ENCODE measurements at regions not wholly inside any gene's neighbourhood (a gene's known extent, or its start where the extent isn't known, plus 50 kb on each side); places are given as distances from the start of the nearest gene placed in this dataset.

GRCh38 chr14:104433401-104434213 is 146.0 kb upstream of the C14orf180 start:
- POLR2A ChIA-PET = no interaction called here
- peak in 2 of 14 experiments; percentile 9 to 29 for DNase-seq
- Mint-ChIP-seq H3K27ac (no peak overlapping the region), H3K4me1 (ENCODE audit: low read depth) (no peaks in the 10 kb centered on the region), H3K9me3 (no peaks in the 10 kb centered on the region), H3K4me3 (no peak overlapping the region), H3K36me3 (ENCODE audit: low read depth) (no peaks in the 10 kb centered on the region), H3K27me3 (peaks cover 15% of the 10 kb centered on the region)
- no peak for TF ChIP-seq CTCF (IDR thresholded peaks at IDR 0.05)
- H3K36me3 ChIP-seq (ENCODE audit: insufficient read depth, low read length) = no peaks in the 10 kb centered on the region
- CTCF ChIA-PET = no interaction called here
- H3K9me3 ChIP-seq (ENCODE audit: control insufficient read depth in 1 of 2, insufficient read depth in 1 of 2, low read length in 2 of 2) = no peaks in the 10 kb centered on the region
- ATAC-seq (ENCODE audit: poor library complexity) = no peak
- H3K4me3 ChIP-seq (ENCODE audit: low read length) = no peak overlapping the region
- no peak overlapping the region for H3K27ac ChIP-seq (ENCODE audit: low read depth in 1 of 2, low read length in 2 of 2)
- H3K27me3 ChIP-seq (ENCODE audit: control insufficient read depth in 1 of 2, insufficient read depth in 2 of 2, low read length in 2 of 2) = peaks cover 0 to 2% of the 10 kb centered on the region in 2 experiments
- intact Hi-C loops (cut with DNase I, micrococcal nuclease) = no loop called here
- peaks cover 2% of the 10 kb centered on the region for H3K4me1 ChIP-seq (ENCODE audit: insufficient read depth, low read length)

DNA sequence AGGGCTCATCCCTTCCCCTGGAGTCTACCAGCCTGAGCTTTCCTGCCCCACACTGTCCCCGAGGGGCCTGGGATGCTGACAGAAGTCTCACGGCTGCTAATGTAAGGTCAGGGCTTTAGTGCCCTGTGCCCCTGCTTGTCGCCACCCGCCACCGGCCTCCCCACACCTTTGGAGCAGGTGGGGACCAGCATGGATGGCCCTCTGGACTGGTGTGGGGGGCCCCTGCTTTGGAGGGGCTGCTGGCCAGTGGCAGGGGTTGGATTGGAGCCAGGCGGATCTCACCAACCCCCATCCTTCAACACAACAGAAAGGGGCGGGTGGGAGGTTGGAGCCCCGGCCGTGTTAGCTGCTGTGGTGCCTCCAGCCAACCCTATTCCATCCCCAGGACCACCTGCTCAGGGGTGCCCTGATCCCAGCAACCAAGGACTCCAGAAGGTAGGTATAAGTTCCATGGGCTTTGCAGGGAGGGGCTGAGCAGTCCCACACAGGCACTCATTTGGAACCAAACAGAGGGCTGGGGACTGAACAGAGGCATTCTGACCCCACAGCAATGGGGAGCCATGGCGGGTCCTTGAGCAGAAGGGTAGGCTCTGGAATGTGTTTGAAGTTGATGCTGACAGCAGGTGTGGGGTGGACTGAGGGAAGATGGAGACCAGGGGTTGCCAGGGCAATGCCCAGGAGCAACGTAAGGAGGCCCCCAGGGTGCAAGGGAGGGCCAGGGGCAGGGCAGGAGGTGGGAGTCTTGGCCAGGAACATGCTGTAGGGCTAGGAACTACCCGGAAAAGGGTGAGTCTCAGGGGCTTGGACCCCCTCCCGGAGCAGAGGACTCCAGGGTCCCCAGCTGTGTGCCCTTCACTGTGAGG is 145.1 kb upstream of the C14orf180 start:
- DNase-seq (peak in 1 of 14 experiments; percentile 28), ATAC-seq (ENCODE audit: poor library complexity) (no peak)
- no peaks in the 10 kb centered on the region for H3K9me3 Mint-ChIP-seq
- Histone ChIP-seq H3K9me3 (ENCODE audit: control insufficient read depth in 1 of 2, insufficient read depth in 1 of 2, low read length in 2 of 2) (no peaks in the 10 kb centered on the region), H3K27ac (ENCODE audit: low read depth in 1 of 2, low read length in 2 of 2) (no peak overlapping the region), H3K36me3 (ENCODE audit: insufficient read depth, low read length) (no peaks in the 10 kb centered on the region), H3K27me3 (ENCODE audit: control insufficient read depth in 1 of 2, insufficient read depth in 2 of 2, low read length in 2 of 2) (peaks cover 0 to 2% of the 10 kb centered on the region in 2 experiments), H3K4me3 (ENCODE audit: low read length) (no peak overlapping the region), H3K4me1 (ENCODE audit: insufficient read depth, low read length) (peaks cover 2% of the 10 kb centered on the region)
- peaks cover 10% of the 10 kb centered on the region for H3K27me3 Mint-ChIP-seq
- POLR2A ChIA-PET = no interaction called here
- H3K4me1 Mint-ChIP-seq (ENCODE audit: low read depth) = no peaks in the 10 kb centered on the region
- H3K4me3 Mint-ChIP-seq = no peak overlapping the region
- H3K27ac Mint-ChIP-seq = no peak overlapping the region
- CTCF ChIA-PET = no interaction called here
- no peak for TF ChIP-seq CTCF (IDR thresholded peaks at IDR 0.05)
- no peaks in the 10 kb centered on the region for H3K36me3 Mint-ChIP-seq (ENCODE audit: low read depth)
- intact Hi-C loops (cut with DNase I, micrococcal nuclease) = no loop called here

- DNase-seq = peak in 1 of 14 experiments; percentile 24
Observed at GRCh38 chr14:104435147-104436046, 144.2 kb upstream of the C14orf180 start.

More at GRCh38 chr14:104435147-104436046, 144.2 kb upstream of the C14orf180 start:
- Mint-ChIP-seq H3K9me3 (no peaks in the 10 kb centered on the region), H3K27ac (no peak overlapping the region), H3K4me3 (no peak overlapping the region), H3K27me3 (peaks cover 9% of the 10 kb centered on the region), H3K36me3 (ENCODE audit: low read depth) (no peaks in the 10 kb centered on the region), H3K4me1 (ENCODE audit: low read depth) (no peaks in the 10 kb centered on the region)
- ChIA-PET CTCF (no interaction called here), POLR2A (no interaction called here)
- peaks cover 2% of the 10 kb centered on the region for H3K4me1 ChIP-seq (ENCODE audit: insufficient read depth, low read length)
- no peak for ATAC-seq (ENCODE audit: poor library complexity)
- H3K27ac ChIP-seq (ENCODE audit: low read depth in 1 of 2, low read length in 2 of 2) = no peak overlapping the region
- H3K4me3 ChIP-seq (ENCODE audit: low read length) = no peak overlapping the region
- no peaks in the 10 kb centered on the region for H3K9me3 ChIP-seq (ENCODE audit: control insufficient read depth in 1 of 2, insufficient read depth in 1 of 2, low read length in 2 of 2)
- intact Hi-C loops (cut with DNase I, micrococcal nuclease) = no loop called here
- TF ChIP-seq CTCF (IDR thresholded peaks at IDR 0.05) = no peak
- H3K27me3 ChIP-seq (ENCODE audit: control insufficient read depth in 1 of 2, insufficient read depth in 2 of 2, low read length in 2 of 2) = peaks cover 0 to 2% of the 10 kb centered on the region in 2 experiments
- H3K36me3 ChIP-seq (ENCODE audit: insufficient read depth, low read length) = no peaks in the 10 kb centered on the region
